ENCODE measurements at regions not wholly inside any gene's neighbourhood (a gene's known extent, or its start where the extent isn't known, plus 50 kb on each side); places are given as distances from the start of the nearest gene placed in this dataset.

DNA sequence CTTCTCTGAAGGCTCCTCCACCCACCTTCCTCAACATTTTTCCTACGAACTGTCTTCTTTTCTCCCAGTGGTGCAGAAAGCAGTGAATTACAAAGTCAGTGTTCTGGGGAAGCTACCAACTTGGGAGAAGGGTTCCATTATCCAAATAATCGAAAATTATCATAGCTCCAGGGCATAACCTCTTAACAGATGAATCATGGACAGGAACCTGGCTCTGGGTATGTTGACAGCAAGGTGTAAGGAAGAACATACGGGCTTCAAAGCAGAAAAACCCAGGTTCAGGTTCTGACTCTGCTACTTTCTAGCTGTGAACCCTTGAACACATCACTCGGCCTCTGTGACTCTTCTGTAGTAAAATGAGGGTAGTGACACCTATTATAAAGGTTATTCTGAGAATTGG is 351.3 kb downstream of the ENC1 start:
- Histone ChIP-seq H3K18ac (ENCODE audit: extremely low read depth, low read length) (no peak overlapping the region), H3K4ac (replicated peaks; ENCODE audit: insufficient read length, low read depth, low read length) (no peak overlapping the region), H3K9me3 (ENCODE audit: insufficient read depth in 2 of 2, low read depth in 1 of 2, low read length in 1 of 2) (no peaks in the 10 kb centered on the region), H3K56ac (replicated peaks; ENCODE audit: insufficient read length, low read depth, low read length) (no peak overlapping the region), H2BK15ac (ENCODE audit: low read length) (no peak overlapping the region), H3K79me2 (ENCODE audit: control insufficient read depth in 1 of 2, insufficient read depth in 2 of 2, low read length in 2 of 2) (no peaks in the 10 kb centered on the region), H3K23ac (ENCODE audit: insufficient read length) (no peak overlapping the region), H3K79me1 (ENCODE audit: low read depth, low read length) (no peaks in the 10 kb centered on the region), H2AFZ (ENCODE audit: low read length) (no peak overlapping the region), H4K5ac (ENCODE audit: insufficient read length, low read depth, low read length) (no peak overlapping the region), H3K23me2 (ENCODE audit: low read depth, low read length) (no peaks in the 10 kb centered on the region), H4K8ac (ENCODE audit: extremely low read depth, insufficient read depth, low read length) (no peak overlapping the region), H2BK5ac (ENCODE audit: low read depth, low read length) (no peak overlapping the region), H4K91ac (replicated peaks; ENCODE audit: insufficient read length, low read length) (no peak overlapping the region), H3K27ac (ENCODE audit: low read depth, low read length) (no peak overlapping the region), H3K36me3 (ENCODE audit: control insufficient read depth in 2 of 4, insufficient read depth in 4 of 4, low read length in 3 of 4) (no peaks in the 10 kb centered on the region), H4K20me1 (replicated peaks in 1 of 2; ENCODE audit: control insufficient read depth in 1 of 2, insufficient read depth in 2 of 2, low read length in 2 of 2) (no peaks in the 10 kb centered on the region), H3K4me1 (replicated peaks in 1 of 4; ENCODE audit: control insufficient read depth in 3 of 4, insufficient read depth in 4 of 4, low read length in 3 of 4) (no peaks in the 10 kb centered on the region), H2AK5ac (ENCODE audit: low read depth, low read length) (no peak overlapping the region), H3K4me3 (ENCODE audit: extremely low read depth in 1 of 4, insufficient read depth in 2 of 4, low read depth in 3 of 4, low read length in 4 of 4) (no peak overlapping the region), H3K14ac (ENCODE audit: insufficient read length) (no peak overlapping the region), H3K4me2 (ENCODE audit: insufficient read depth in 1 of 2, low read depth in 2 of 2, low read length in 2 of 2) (no peak overlapping the region), H2BK12ac (ENCODE audit: low read depth, low read length) (no peak overlapping the region), H3K27me3 (replicated peaks in 1 of 4; ENCODE audit: control insufficient read depth in 3 of 4, extremely low read depth in 1 of 4, insufficient read depth in 3 of 4, low read length in 3 of 4) (no peaks in the 10 kb centered on the region), H2BK120ac (replicated peaks; ENCODE audit: low read depth, low read length) (no peak overlapping the region), H3K9ac (replicated peaks in 1 of 4; ENCODE audit: extremely low read depth in 1 of 4, low read depth in 3 of 4, low read length in 3 of 4) (no peak overlapping the region), H2BK20ac (ENCODE audit: low read length) (no peak overlapping the region)
- POLR2A ChIA-PET (ENCODE audit: partially characterized antibody): no interaction called here
- DNase-seq (ENCODE audit: low read depth in 1 of 2, low spot score in 2 of 2) (no peak), FAIRE-seq (no peak)
- CTCF ChIA-PET (ENCODE audit: partially characterized antibody): interaction anchor here (1.2 to 1.7 kb wide), 2 partner anchors 9 to 46 kb away, joined by 5 read pairs; no protein-coding TSS in a partner anchor
- WGBS, 2 experiments (ENCODE audit: extremely low coverage in 1 of 2, insufficient coverage in 1 of 2, insufficient read length in 1 of 2, insufficient replicate concordance in 2 of 2, low coverage in 1 of 2, low lambda C conversion rate in 2 of 2, missing lambda C conversion rate in 1 of 2): 89% methylated on average over 4 of the region's 4 CpGs; no CpG with 5 or more reads in 1 of the 2 experiments
- TF ChIP-seq, protein P1, sequence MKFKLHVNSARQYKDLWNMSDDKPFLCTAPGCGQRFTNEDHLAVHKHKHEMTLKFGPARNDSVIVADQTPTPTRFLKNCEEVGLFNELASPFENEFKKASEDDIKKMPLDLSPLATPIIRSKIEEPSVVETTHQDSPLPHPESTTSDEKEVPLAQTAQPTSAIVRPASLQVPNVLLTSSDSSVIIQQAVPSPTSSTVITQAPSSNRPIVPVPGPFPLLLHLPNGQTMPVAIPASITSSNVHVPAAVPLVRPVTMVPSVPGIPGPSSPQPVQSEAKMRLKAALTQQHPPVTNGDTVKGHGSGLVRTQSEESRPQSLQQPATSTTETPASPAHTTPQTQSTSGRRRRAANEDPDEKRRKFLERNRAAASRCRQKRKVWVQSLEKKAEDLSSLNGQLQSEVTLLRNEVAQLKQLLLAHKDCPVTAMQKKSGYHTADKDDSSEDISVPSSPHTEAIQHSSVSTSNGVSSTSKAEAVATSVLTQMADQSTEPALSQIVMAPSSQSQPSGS (IDR thresholded peaks at IDR 0.05; ENCODE audit: low read length): no peak
- TF ChIP-seq YY1 (IDR thresholded peaks at IDR 0.05; ENCODE audit: low read depth, low read length) (no peak), BACH1 (IDR thresholded peaks at IDR 0.05; ENCODE audit: low read length) (no peak), SP2 (IDR thresholded peaks at IDR 0.05; ENCODE audit: low read length) (no peak)
